Umbilical cord (tissue), 1 donor: ENCODE measurements at regions not wholly inside any gene's neighbourhood (a gene's known extent, or its start where the extent isn't known, plus 50 kb on each side); places are given as distances from the start of the nearest gene placed in this dataset.
A peak's percentile ranks its signal among the peaks of the same experiment; 100 is the strongest.
"Not testable (repeated sequence)": the region's sequence is repeated elsewhere in the genome, so short reads cannot be mapped to it uniquely, and the experiment has no call there.

Experiments
- DNase-seq: peaks from one replicate; pipeline ENCODE4 v3.0.0-alpha.2; 2015; ENCODE audit warnings: low spot score

GRCh38 chr7:91457208-91457607 is 193.0 kb downstream of the FZD1 start:
- DNase-seq, result no peak

DNA sequence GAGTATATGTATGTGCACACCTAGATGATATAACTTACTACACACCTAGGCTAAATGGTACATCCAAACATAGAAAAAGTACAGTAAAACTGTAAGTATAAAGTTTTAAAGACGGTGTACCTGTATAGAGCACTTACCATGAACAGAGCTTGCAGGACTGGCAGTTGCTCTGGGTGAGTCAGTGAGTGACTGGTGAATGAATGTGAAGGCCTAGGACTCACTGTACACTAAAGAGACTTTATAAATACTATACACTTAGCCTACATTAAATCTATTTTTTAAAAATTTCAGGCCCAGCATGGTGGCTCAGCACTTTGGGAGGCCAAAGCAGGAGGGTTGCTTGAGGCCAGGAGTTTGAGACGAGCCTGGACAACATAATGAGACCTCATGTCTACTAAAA is 195.3 kb downstream of the FZD1 start:
- no peak for DNase-seq

DNA sequence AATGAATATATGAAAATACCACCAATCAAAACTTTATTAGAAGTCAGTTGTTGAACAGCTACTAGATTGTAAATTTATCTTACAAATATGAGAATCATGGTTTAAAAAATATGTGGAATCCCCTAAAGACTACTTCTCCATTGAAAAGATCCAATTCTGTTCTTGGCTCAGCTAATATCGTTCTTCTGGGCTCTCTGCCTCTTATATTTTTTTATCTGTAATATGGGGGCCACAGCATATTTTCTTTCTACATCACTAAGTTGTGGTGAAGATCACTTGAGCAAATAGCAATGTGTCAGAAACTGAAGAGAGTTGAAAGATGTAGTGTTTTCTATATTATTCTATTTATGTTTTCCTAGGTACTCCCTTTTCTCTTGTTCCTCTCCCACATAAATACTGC is 198.1 kb downstream of the FZD1 start:
- no peak for DNase-seq

GRCh38 chr7:91463330-91463729 is 199.1 kb downstream of the FZD1 start:
- no peak for DNase-seq

- DNase-seq, result no peak
Observed at GRCh38 chr7:91465595-91466061, 201.4 kb downstream of the FZD1 start.

DNA sequence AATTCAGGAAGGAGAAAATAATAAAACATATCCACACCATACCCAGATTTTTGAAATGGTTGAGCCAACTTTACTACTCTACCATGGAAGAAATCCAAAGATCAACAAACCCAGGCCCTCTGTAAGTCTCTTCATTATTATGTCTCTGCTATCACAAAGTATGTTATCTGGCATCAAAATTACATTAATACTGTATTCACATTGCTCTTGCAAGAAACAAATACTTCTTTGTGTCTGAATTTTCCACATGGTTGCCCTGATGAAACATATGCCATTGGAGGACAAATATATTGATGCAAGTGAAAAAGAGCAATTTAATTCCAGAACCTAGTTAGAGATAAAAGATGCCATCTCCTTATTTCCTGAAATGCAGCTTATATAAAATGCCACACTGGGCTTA is 204.0 kb downstream of the FZD1 start:
- peak; percentile 10 for DNase-seq

DNA sequence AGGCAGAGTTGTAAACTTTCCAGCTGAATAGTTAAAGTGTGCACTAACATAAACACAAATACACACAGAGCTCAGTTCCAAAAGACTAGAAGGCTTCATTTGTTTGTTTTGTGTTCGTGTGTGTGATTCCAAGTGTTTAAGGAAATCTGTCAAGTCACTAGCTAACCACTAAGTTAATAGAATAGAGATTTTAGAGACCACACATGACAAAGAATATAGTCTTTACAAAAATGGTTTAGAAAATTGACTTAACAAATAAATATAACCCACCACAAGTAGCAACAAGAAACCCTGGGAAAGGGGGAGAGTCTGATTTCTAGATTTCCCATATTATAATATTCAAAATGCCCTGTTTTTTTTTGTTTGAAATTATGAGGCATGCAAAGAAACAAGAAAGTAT is 209.4 kb downstream of the FZD1 start:
- no peak for DNase-seq

- no peak for DNase-seq
Observed at GRCh38 chr7:91474074-91474473, 209.8 kb downstream of the FZD1 start.

DNA sequence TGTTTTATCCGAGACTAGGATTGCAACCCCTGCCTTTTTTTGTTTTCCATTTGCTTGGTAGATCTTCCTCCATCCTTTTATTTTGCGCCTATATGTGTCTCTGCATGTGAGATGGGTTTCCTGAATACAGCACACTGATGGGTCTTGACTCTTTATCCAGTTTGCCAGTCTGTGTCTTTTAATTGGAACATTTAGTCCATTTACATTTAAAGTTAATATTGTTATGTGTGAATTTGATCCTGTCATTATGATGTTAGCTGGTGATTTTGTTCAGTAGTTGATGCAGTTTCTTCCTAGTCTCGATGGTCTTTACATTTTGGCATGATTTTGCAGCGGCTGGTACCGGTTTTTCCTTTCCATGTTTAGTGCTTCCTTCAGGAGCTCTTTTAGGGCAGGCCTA is 216.2 kb downstream of the FZD1 start:
- not testable (repeated sequence) for DNase-seq

DNA sequence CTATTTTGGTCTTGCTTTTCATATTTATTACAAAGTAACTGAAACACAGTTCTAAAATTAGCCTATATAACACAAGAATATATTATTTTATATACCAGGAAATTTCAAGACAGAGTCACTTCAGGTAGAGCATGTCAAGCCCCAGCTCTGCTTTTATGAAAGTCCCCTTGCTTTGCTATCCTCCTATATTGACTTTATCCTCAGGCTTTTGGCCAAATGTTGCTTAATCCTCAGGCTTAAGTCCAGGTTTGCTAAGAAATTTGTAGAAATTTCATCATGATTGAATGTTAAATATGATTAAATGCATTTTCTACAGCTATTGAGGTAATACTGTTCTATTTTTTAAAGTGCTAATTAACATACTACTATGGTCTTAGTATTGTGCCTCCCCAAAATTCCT is 227.6 kb downstream of the FZD1 start:
- DNase-seq, result no peak

GRCh38 chr7:91492317-91492716 is 228.1 kb downstream of the FZD1 start:
- no peak for DNase-seq

GRCh38 chr7:91492773-91493172 is 228.5 kb downstream of the FZD1 start:
- no peak for DNase-seq

- no peak for DNase-seq
Observed at GRCh38 chr7:91494450-91494849, 230.2 kb downstream of the FZD1 start.

DNA sequence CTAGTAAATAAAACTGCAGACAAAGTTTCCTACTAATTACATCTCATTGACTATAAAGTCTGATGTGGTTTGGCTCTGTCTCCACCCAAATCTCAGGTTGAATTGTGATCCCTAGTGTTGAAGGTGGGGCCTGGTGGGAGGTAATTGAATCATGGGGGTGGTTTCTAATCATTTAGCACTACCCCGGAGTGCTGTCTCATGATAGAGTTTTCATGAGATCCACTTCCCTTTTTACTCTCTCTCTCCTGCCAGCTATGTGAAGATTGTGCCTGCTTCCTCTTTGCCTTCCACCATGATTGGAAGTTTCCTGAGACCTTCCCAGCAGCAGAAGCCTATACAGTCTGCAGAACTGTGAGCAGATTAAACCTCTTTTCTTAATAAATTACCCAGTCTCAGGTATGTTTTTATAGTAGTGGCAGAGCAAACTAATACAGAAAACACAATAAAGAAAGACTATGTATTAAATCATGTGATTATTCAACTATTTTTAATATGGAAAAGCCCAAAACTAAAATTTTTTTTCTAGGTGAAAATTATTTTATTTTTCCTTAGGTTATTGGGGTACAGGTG is 232.1 kb downstream of the FZD1 start:
- no peak for DNase-seq

GRCh38 chr7:91497277-91497676 is 233.0 kb downstream of the FZD1 start:
- not testable (repeated sequence) for DNase-seq

- DNase-seq, result no peak
Observed at GRCh38 chr7:91503934-91504555, 239.8 kb downstream of the FZD1 start.

- no peak for DNase-seq
Observed at GRCh38 chr7:91504919-91505318, 240.7 kb downstream of the FZD1 start.

GRCh38 chr7:91506966-91507365 is 242.7 kb downstream of the FZD1 start:
- not testable (repeated sequence) for DNase-seq

GRCh38 chr7:91511861-91512260 is 247.6 kb downstream of the FZD1 start:
- DNase-seq, result not testable (repeated sequence)

DNA sequence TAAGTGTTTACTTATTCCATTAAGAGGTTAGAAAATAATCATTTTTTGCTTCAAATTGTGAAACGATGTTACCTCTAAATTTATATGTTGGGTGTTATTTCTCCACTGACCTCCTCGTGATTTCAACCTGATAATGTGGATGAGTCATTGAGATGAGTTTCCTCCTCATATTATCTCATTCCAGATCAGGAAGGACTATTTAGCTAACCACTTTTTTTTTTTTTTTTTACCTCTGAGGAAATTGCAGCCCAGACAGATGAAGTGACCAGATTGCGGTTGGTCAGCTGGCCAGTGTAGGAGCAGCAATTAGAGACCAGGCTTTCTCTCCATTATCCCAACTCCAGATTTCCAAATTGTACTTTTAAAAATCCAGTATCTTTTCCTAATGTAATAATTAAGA is 248.7 kb downstream of the FZD1 start:
- no peak for DNase-seq

DNA sequence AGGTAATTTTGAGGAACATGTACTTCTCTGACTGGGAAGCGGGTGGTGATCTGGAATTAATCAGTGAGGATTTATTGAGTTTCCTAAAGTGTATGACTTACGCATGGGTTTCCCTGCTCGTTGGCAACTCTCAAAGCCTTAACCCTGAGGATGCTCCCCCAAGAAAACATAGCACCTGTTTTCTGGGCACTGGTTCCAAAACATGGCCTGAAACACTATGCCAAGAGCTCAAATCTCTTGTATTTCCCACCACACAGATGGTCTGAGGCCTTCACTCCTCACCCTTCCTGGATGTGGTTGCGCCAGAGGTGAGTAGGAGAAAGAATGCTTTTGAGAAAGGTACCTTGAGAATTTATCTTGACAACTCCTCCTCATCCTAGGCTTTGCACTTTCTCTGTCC is 250.4 kb downstream of the FZD1 start:
- DNase-seq, result no peak

- no peak for DNase-seq
Observed at GRCh38 chr7:91515961-91516360, 251.7 kb downstream of the FZD1 start.

DNA sequence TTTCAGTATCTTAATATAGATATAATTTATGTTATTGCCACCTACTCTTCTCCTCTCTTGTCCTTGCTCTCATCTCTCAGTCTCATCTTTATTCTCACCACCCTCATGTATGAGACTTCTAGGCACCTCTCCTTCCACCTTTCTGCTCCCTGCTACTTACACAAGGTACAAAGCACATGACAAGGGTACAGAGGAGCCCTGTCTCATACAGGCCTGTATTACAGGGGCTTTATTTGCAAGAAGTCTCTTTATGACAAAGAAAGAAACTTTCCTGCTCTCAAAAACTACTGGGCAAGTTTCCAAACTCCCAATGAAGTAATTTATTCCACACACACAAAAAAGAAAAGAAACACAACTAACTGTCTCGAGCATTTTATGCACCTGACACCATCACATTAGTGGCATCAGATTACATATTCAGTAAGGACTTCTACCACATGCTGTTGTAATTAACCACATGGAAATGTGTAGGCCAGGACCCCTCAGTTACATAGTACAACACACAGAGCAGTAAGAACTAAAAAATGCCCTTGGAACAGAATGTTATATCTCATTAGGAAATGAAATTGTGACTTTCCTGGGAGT is 253.1 kb downstream of the FZD1 start:
- DNase-seq, result no peak
